Endothelial cell of umbilical vein (primary cell): ENCODE measurements at regions not wholly inside any gene's neighbourhood (a gene's known extent, or its start where the extent isn't known, plus 50 kb on each side); places are given as distances from the start of the nearest gene placed in this dataset.

Source experiments
- BruUV-seq: library from RNA; stranded (reverse); fragments of 400-500 nt; replicated peaks from 2 replicates; lab custom pipeline; 2021; lab: Mats Ljungman, UMichigan
- CTCF ChIA-PET: fragments of 300-600, 350-600 bp; sonication (Branson Sonifier 250); formaldehyde crosslinking; loops from one replicate; lab custom pipeline; 2021; ENCODE audit warnings: antibody characterized with exemption, inconsistent platforms; lab: Charles Lee
- POLR2A ChIA-PET: fragments of 300-600, 350-600 bp; sonication (Branson Sonifier 250); formaldehyde crosslinking; loops from one replicate; lab custom pipeline; 2021; ENCODE audit warnings: antibody characterized with exemption, inconsistent platforms; lab: Charles Lee
- DNase-seq: peaks from one replicate; pipeline ENCODE4 v3.0.0-alpha.2; 2011; ENCODE audit warnings: low read depth, low spot score
- FAIRE-seq: peaks from 2 replicates; lab custom pipeline; 2011; peaks lifted over from hg19 to GRCh38; lab: Jason Lieb, UNC
- H2AFZ ChIP-seq: 2 replicates; pipeline ENCODE4 v1.6.0; 2012; ENCODE audit warnings: low read depth, low read length, control low read depth, inconsistent platforms
- H3K27ac ChIP-seq: 2 replicates; pipeline ENCODE4 v1.5.1; 2011; ENCODE audit warnings: low read depth, mild to moderate bottlenecking, control low read depth, low read length, moderate library complexity; ENCODE audit not compliant: insufficient read depth
- H3K27me3 ChIP-seq, 2 experiments: 2 replicates each; pipeline versions ENCODE4 v1.6.0 to v1.6.1; 2011; ENCODE audit warnings: low read length in 2 of 2, mixed read lengths in 1 of 2; ENCODE audit not compliant: control insufficient read depth in 2 of 2, insufficient read depth in 2 of 2
- H3K36me3 ChIP-seq, 2 experiments: 2 replicates in 1 of 2; 3 replicates in 1 of 2; pipeline ENCODE4 v1.5.1; 2011; ENCODE audit warnings: low read length in 2 of 2, mild to moderate bottlenecking in 1 of 2, moderate library complexity in 1 of 2; ENCODE audit not compliant: control insufficient read depth in 2 of 2, insufficient read depth in 2 of 2; ENCODE audit errors: extremely low read depth in 1 of 2
- H3K4me1 ChIP-seq: 3 replicates; pipeline ENCODE4 v1.5.1; 2011; ENCODE audit warnings: mild to moderate bottlenecking, low read length; ENCODE audit not compliant: control insufficient read depth, insufficient read depth; ENCODE audit errors: extremely low read depth
- H3K4me2 ChIP-seq: 2 replicates; pipeline ENCODE4 v1.6.1; 2011; ENCODE audit warnings: low read length, control low read depth, mixed read lengths; ENCODE audit not compliant: insufficient read depth
- H3K4me3 ChIP-seq, 3 experiments: fragments of 200-600 bp in 1 of 3; sonication (generic), shearing (Covaris generic) in 1 of 3; replicated peaks in 1 of 3; 2 replicates each; pipeline ENCODE4 v1.5.1; 2011 to 2016; ENCODE audit warnings: control low read depth in 3 of 3, low read length in 3 of 3, mild to moderate bottlenecking in 2 of 3, inconsistent platforms in 1 of 3, low read depth in 1 of 3, moderate library complexity in 1 of 3; ENCODE audit not compliant: insufficient read depth in 1 of 3
- H3K79me2 ChIP-seq: 2 replicates; pipeline ENCODE4 v1.6.0; 2012; ENCODE audit warnings: low read length, inconsistent platforms; ENCODE audit not compliant: control insufficient read depth, insufficient read depth
- H3K9ac ChIP-seq: replicated peaks from 2 replicates; pipeline ENCODE3; 2011; ENCODE audit warnings: low read length, control low read depth; ENCODE audit not compliant: insufficient read depth; ENCODE audit errors: extremely low read depth
- H3K9me1 ChIP-seq: replicated peaks from 3 replicates; pipeline ENCODE4 v1.6.0; 2011; ENCODE audit warnings: mild to moderate bottlenecking, low read length; ENCODE audit not compliant: control insufficient read depth, insufficient read depth; ENCODE audit errors: extremely low read depth
- H3K9me3 ChIP-seq: replicated peaks from 2 replicates; pipeline ENCODE4 v1.5.1; 2012; ENCODE audit warnings: low read length, inconsistent platforms; ENCODE audit not compliant: control insufficient read depth, insufficient read depth
- H4K20me1 ChIP-seq: replicated peaks from 2 replicates; pipeline ENCODE3; 2011; ENCODE audit warnings: mild to moderate bottlenecking, low read length; ENCODE audit not compliant: control insufficient read depth, insufficient read depth; ENCODE audit errors: extremely low read depth
- CTCF ChIP-seq, 2 donors: IDR thresholded peaks; 1 replicate in 1 of 2; 2 replicates in 1 of 2; pipeline ENCODE4 v1.5.1; 2011; ENCODE audit warnings: low read length in 2 of 2, mild to moderate bottlenecking in 2 of 2, moderate library complexity in 2 of 2, control low read depth in 1 of 2, inconsistent platforms in 1 of 2, low read depth in 1 of 2; ENCODE audit not compliant: insufficient read depth in 1 of 2; ENCODE audit errors: extremely low read depth in 1 of 2
- EZH2 ChIP-seq: IDR thresholded peaks from 2 replicates; pipeline ENCODE4 v1.6.1; 2012; ENCODE audit warnings: borderline replicate concordance, low read depth, mild to moderate bottlenecking, moderate library complexity, low read length, inconsistent platforms; ENCODE audit not compliant: severe bottlenecking
- FOS ChIP-seq: IDR thresholded peaks from 2 replicates; pipeline ENCODE4 v1.6.1; 2011; ENCODE audit warnings: mild to moderate bottlenecking, low read length, moderate library complexity, borderline replicate concordance; ENCODE audit not compliant: insufficient read depth
- GATA2 ChIP-seq: IDR thresholded peaks from 2 replicates; pipeline ENCODE4 v1.7.0; 2011; ENCODE audit warnings: low read depth, mild to moderate bottlenecking, moderate library complexity, mixed read lengths, low read length; ENCODE audit not compliant: insufficient read length, insufficient read depth
- JUN ChIP-seq: IDR thresholded peaks from 2 replicates; pipeline ENCODE4 v1.6.1; 2011; ENCODE audit warnings: borderline replicate concordance, low read depth; ENCODE audit not compliant: insufficient read length, insufficient read depth
- MAX ChIP-seq: IDR thresholded peaks from 2 replicates; pipeline ENCODE4 v1.6.1; 2011; ENCODE audit not compliant: insufficient read depth, insufficient read length
- MYC ChIP-seq: IDR thresholded peaks from one replicate; pipeline ENCODE4 v1.6.1; 2011; ENCODE audit warnings: mild to moderate bottlenecking, low read depth, low read length
- POLR2A ChIP-seq: IDR thresholded peaks from 2 replicates; pipeline ENCODE4 v1.6.1; 2012; ENCODE audit warnings: low read depth, mild to moderate bottlenecking, control low read depth, low read length
- POLR2AphosphoS5 ChIP-seq: IDR thresholded peaks from 2 replicates; pipeline ENCODE4 v1.6.1; 2012; ENCODE audit warnings: low read depth, mild to moderate bottlenecking, control low read depth, low read length, moderate library complexity; ENCODE audit not compliant: insufficient read depth
- dilution Hi-C: fragments of 300-500 bp; cut with MboI; formaldehyde crosslinking; loops from one replicate; pipeline ENCODE4 v1.15.0; 2019; ENCODE audit warnings: low sequenced_read_pairs; ENCODE audit not compliant: extremely low pct_ligation_motif_present
- intact Hi-C: fragments of 100-400 bp; cut with micrococcal nuclease; formaldehyde crosslinking; loops from one replicate; pipeline ENCODE4 v1.10.0; 2022

DNA sequence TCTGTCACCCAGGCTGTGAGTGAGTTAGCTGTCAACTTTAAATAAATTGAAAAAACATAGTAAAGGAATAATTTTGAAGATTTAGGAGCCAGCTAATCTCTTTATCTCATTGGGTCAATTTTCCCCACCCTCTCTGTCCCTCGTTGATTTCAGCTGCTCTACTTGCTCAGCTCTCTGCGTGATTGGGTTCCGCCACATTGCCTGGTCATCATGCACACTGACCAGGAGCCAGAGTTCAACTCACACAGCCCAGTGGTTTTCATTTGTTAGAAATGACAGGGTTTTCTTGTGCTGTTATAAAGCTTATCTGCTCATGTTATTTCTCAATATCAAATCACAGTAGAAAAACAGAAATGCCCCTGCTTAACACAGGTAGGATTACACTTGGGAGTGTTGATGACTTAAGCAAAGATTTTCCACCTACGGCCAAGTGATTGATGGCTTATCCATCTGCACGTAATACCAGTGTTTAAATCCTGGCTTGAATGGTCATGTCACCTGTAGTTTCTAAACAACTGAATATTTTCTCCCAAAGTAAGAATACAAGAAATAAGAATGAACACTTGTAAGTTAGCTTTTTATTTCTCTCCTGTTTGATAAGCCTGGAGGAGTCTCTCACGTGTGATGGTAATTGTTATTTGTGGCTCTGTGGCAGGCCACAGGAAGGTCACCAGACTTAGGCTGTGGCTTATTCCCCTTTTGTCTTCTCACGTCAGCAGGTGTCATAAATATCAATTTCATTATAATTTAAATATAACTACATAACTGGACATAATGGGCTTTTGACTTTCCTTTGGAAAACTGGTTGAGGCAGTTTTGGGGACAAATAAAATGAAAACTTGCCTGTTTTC is 367.2 kb upstream of the DDHD1 start:
- Histone ChIP-seq H3K27me3 (peaks cover 2 to 7% of the 10 kb centered on the region in 2 experiments), H3K9ac (no peak overlapping the region), H3K27ac (no peak overlapping the region), H3K9me1 (no peaks in the 10 kb centered on the region), H3K4me1 (no peaks in the 10 kb centered on the region), H4K20me1 (no peaks in the 10 kb centered on the region), H3K4me2 (no peak overlapping the region), H3K79me2 (no peaks in the 10 kb centered on the region), H3K36me3 (no peaks in the 10 kb centered on the region), H3K9me3 (no peaks in the 10 kb centered on the region), H2AFZ (no peak overlapping the region), H3K4me3 (no peak overlapping the region)
- no TSS peak for BruUV-seq
- intact Hi-C loops: no loop called here
- FAIRE-seq (no peak), DNase-seq (no peak)
- CTCF ChIA-PET: interaction anchor here (0.6 kb wide), 1 partner anchor 1631 kb away, joined by 3 read pairs; no protein-coding TSS in a partner anchor
- POLR2A ChIA-PET: no interaction called here
- dilution Hi-C loops: no loop called here
- TF ChIP-seq POLR2A: no peak
- TF ChIP-seq CTCF (IDR thresholded peaks at IDR 0.05; ENCODE audit: extremely low read depth in 1 of 2, insufficient read depth in 1 of 2, low read depth in 1 of 2, low read length in 2 of 2): no peak
- TF ChIP-seq JUN: no peak
- TF ChIP-seq POLR2AphosphoS5: no peak
- TF ChIP-seq GATA2: no peak
- no peak for TF ChIP-seq MYC
- TF ChIP-seq MAX: no peak
- TF ChIP-seq FOS: no peak
- TF ChIP-seq EZH2: no peak
